ENCODE measurements at regions not wholly inside any gene's neighbourhood (a gene's known extent, or its start where the extent isn't known, plus 50 kb on each side); places are given as distances from the start of the nearest gene placed in this dataset.

GRCh38 chr5:103708601-103709000 is 146.0 kb upstream of the NUDT12 start:
- TF ChIP-seq CTCF (IDR thresholded peaks at IDR 0.05) (no peak), POLR2A (IDR thresholded peaks at IDR 0.05) (no peak)

Measured in right lobe of liver (tissue), 4 donors.